PC-9 (cell line): ENCODE measurements at regions not wholly inside any gene's neighbourhood (a gene's known extent, or its start where the extent isn't known, plus 50 kb on each side); places are given as distances from the start of the nearest gene placed in this dataset.

ENCODE experiments used
- BruUV-seq: library from RNA; stranded (reverse); fragments of 400-500 nt; replicated peaks from 2 replicates; lab custom pipeline; 2021; lab: Mats Ljungman, UMichigan
- CTCF ChIA-PET: fragments of 300-600 bp; sonication (Branson Sonifier 250); formaldehyde crosslinking; loops from one replicate; lab custom pipeline; 2022; ENCODE audit warnings: antibody characterized with exemption; lab: Charles Lee
- POLR2A ChIA-PET: fragments of 300-600 bp; sonication (Branson Sonifier 250); formaldehyde crosslinking; loops from one replicate; lab custom pipeline; 2022; ENCODE audit warnings: antibody characterized with exemption; ENCODE audit not compliant: unreplicated experiment; lab: Charles Lee
- DNase-seq, 2 experiments: peaks; one replicate each; pipeline versions ENCODE4 v3.0.0 to v3.0.0-alpha.2; 2015 to 2022; ENCODE audit warnings: mixed read lengths in 1 of 2
- H2AFZ ChIP-seq: fragments of 200-600 bp; sonication (generic); 2 replicates; pipeline ENCODE4 v1.8.1; 2017; ENCODE audit warnings: antibody characterized with exemption
- H3F3A ChIP-seq: fragments of 200-600 bp; sonication (generic); 2 replicates; pipeline ENCODE4 v1.8.1; 2017; ENCODE audit warnings: antibody characterized with exemption, mild to moderate bottlenecking, low read depth; ENCODE audit not compliant: insufficient read depth
- H3K27ac ChIP-seq: fragments of 200-600 bp; sonication (generic); 2 replicates; pipeline ENCODE4 v1.6.1; 2016; ENCODE audit warnings: mixed run types
- H3K27me3 ChIP-seq: fragments of 200-600 bp; sonication (generic); 2 replicates; pipeline ENCODE4 v1.6.1; 2016; ENCODE audit warnings: low read depth, mixed run types; ENCODE audit not compliant: insufficient read depth
- H3K36me3 ChIP-seq: fragments of 200-600 bp; sonication (generic); 2 replicates; pipeline ENCODE4 v1.6.1; 2016; ENCODE audit warnings: low read depth, mixed run types
- H3K4me1 ChIP-seq: fragments of 200-600 bp; sonication (generic); replicated peaks from 2 replicates; pipeline ENCODE4 v1.6.1; 2016; ENCODE audit warnings: mixed run types; ENCODE audit not compliant: insufficient read depth
- H3K4me2 ChIP-seq: fragments of 200-600 bp; sonication (generic); 2 replicates; pipeline ENCODE4 v1.6.1; 2017; ENCODE audit warnings: mixed run types
- H3K4me3 ChIP-seq: fragments of 200-600 bp; sonication (generic); 2 replicates; pipeline ENCODE4 v1.6.1; 2016; ENCODE audit warnings: mixed run types
- H3K79me2 ChIP-seq: fragments of 200-600 bp; sonication (generic); 2 replicates; pipeline ENCODE4 v1.6.1; 2017; ENCODE audit warnings: low read depth, mixed run types
- H3K9me2 ChIP-seq: fragments of 200-600 bp; sonication (generic); 2 replicates; pipeline ENCODE4 v1.8.1; 2017; ENCODE audit warnings: mild to moderate bottlenecking; ENCODE audit not compliant: insufficient read depth
- H3K9me3 ChIP-seq: fragments of 200-600 bp; sonication (generic); 2 replicates; pipeline ENCODE4 v1.8.1; 2016; ENCODE audit warnings: low read depth; ENCODE audit not compliant: insufficient read depth
- H4K20me1 ChIP-seq: fragments of 200-600 bp; sonication (generic); 2 replicates; pipeline ENCODE4 v1.8.1; 2017; ENCODE audit not compliant: insufficient read depth
- CTCF ChIP-seq: fragments of 200-600 bp; sonication (generic); conservative IDR thresholded peaks from 2 replicates; pipeline ENCODE4 v1.6.1; 2017; ENCODE audit warnings: mixed run types, antibody characterized with exemption, mild to moderate bottlenecking, moderate library complexity
- EZH2 ChIP-seq: fragments of 200-600 bp; sonication (generic); IDR thresholded peaks from 2 replicates; pipeline ENCODE4 v1.8.0; 2017; ENCODE audit warnings: antibody characterized with exemption, low read depth
- intact Hi-C: fragments of 100-400 bp; cut with micrococcal nuclease; formaldehyde crosslinking; loops from one replicate; pipeline ENCODE4 v1.10.0; 2022; ENCODE audit not compliant: unreplicated experiment

- H3K9me2 ChIP-seq: no peaks in the 10 kb centered on the region
- H3K4me3 ChIP-seq: no peak overlapping the region
- CTCF ChIA-PET: no interaction called here
- no peak overlapping the region for H2AFZ ChIP-seq
- no peak for DNase-seq
- no peak overlapping the region for H3K4me2 ChIP-seq
- H3K9me3 ChIP-seq: no peaks in the 10 kb centered on the region
- no peaks in the 10 kb centered on the region for H4K20me1 ChIP-seq
- POLR2A ChIA-PET: no interaction called here
- no TSS peak for BruUV-seq
- H3K36me3 ChIP-seq: no peaks in the 10 kb centered on the region
- 0 out of 2 replicates have a peak, but pooled peaks cover 3% of the 10 kb centered on the region for H3K4me1 ChIP-seq
- H3K27ac ChIP-seq: no peak overlapping the region
- H3K79me2 ChIP-seq: no peaks in the 10 kb centered on the region
- intact Hi-C loops: no loop called here
- no peaks in the 10 kb centered on the region for H3K27me3 ChIP-seq
- no peak for TF ChIP-seq EZH2
- H3F3A ChIP-seq: no peaks in the 10 kb centered on the region
These were observed 285.3 kb downstream of the ENC1 start for GRCh38 chr5:74355041-74355824.

GRCh38 chr5:74352256-74352655, 288.3 kb downstream of the ENC1 start:
- Histone ChIP-seq H3K4me3 (no peak overlapping the region), H3K36me3 (no peaks in the 10 kb centered on the region), H3K27ac (no peak overlapping the region), H3F3A (no peaks in the 10 kb centered on the region), H3K79me2 (no peaks in the 10 kb centered on the region), H2AFZ (no peak overlapping the region), H3K27me3 (no peaks in the 10 kb centered on the region), H3K4me1 (0 out of 2 replicates have a peak, but pooled peaks cover 3% of the 10 kb centered on the region), H3K9me2 (no peaks in the 10 kb centered on the region), H3K4me2 (no peak overlapping the region), H3K9me3 (no peaks in the 10 kb centered on the region), H4K20me1 (no peaks in the 10 kb centered on the region)
- DNase-seq: no peak
- no peak for TF ChIP-seq CTCF
- TF ChIP-seq EZH2: no peak
- ChIA-PET CTCF (no interaction called here), POLR2A (interaction anchor here (0.7 kb wide), 1 partner anchor 382 kb away, joined by 4 read pairs; no protein-coding TSS in a partner anchor)
- BruUV-seq: no TSS peak
- intact Hi-C loops: no loop called here

DNA sequence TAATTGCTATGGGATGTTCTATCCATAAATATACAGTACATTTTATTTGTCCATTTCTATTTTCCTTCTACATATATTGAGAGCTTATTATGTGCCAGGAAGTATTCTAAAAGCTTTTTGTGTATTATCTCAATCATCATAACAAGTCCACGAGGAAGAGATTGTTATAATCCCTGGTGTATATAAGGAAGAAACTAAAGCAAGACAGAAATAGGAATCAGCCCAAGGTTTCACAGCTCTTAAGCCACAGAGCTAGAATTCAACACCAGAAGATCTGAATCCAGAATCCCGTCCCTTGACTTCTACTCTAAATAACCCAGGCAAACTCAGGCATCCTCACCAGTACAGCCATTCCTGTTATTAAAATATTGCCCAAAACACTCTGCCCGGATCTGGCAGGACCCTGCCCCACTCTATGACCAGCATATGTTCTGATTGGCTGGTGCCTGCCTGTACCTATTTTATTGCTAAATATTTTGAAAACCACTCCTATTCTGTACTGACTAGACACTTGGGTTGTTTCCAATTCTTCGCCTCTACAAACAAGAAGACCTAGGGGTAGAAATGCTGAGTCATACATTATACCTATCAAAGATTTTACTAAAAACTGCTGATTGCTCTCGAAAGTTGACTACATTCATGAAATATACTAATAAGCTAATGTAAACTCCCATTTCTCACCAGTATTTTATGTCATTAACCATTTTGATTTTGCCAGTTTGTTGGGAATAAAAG, 297.4 kb downstream of the ENC1 start:
- peaks cover 39% of the 10 kb centered on the region for H3K4me1 ChIP-seq
- peak overlapping the region; percentile 60 for H3K27ac ChIP-seq
- H3K36me3 ChIP-seq: no peaks in the 10 kb centered on the region
- DNase-seq: peak in 1 of 2 experiments; percentile 52
- CTCF ChIA-PET: no interaction called here
- no peak overlapping the region; the same call in 1 of the 2 replicates for H2AFZ ChIP-seq
- no peaks in the 10 kb centered on the region for H3K27me3 ChIP-seq
- H3K4me3 ChIP-seq: no peak overlapping the region
- no peaks in the 10 kb centered on the region for H3K9me2 ChIP-seq
- H3K79me2 ChIP-seq: no peaks in the 10 kb centered on the region
- H4K20me1 ChIP-seq: no peaks in the 10 kb centered on the region
- intact Hi-C loops: no loop called here
- H3K9me3 ChIP-seq: no peaks in the 10 kb centered on the region
- POLR2A ChIA-PET: no interaction called here
- peak overlapping the region; percentile 40 for H3K4me2 ChIP-seq
- no peaks in the 10 kb centered on the region; the same call in 1 of the 2 replicates for H3F3A ChIP-seq
- no TSS peak for BruUV-seq
- TF ChIP-seq EZH2 (no peak), CTCF (no peak)
